GM23338 (cell line): ENCODE measurements at regions not wholly inside any gene's neighbourhood (a gene's known extent, or its start where the extent isn't known, plus 50 kb on each side); places are given as distances from the start of the nearest gene placed in this dataset.

Experiments
- ATAC-seq: fragments of 200-7000 bp; cut with Tn5 transposase; 3 replicates; pipeline ENCODE4 v1.9.1; 2020
- DNase-seq: peaks from one replicate; pipeline ENCODE4 v3.0.0-alpha.2; 2015; ENCODE audit warnings: low spot score
- H2AFZ ChIP-seq: fragments of 200-600 bp; sonication (generic); 2 replicates; pipeline ENCODE4 v1.8.0; 2016; ENCODE audit warnings: antibody characterized with exemption, mild to moderate bottlenecking, moderate library complexity
- H3F3A ChIP-seq: fragments of 200-600 bp; sonication (generic); replicated peaks from 2 replicates; pipeline ENCODE4 v1.8.0; 2017; ENCODE audit warnings: antibody characterized with exemption, mixed run types, low read depth
- H3K27ac ChIP-seq: fragments of 200-600 bp; sonication (generic); 2 replicates; pipeline ENCODE4 v1.6.1; 2016; ENCODE audit warnings: low read depth
- H3K27me3 ChIP-seq: fragments of 200-600 bp; sonication (generic); 2 replicates; pipeline ENCODE4 v1.8.0; 2016; ENCODE audit warnings: mild to moderate bottlenecking, mixed run types, moderate library complexity; ENCODE audit not compliant: insufficient read depth
- H3K36me3 ChIP-seq: fragments of 200-600 bp; sonication (generic); 2 replicates; pipeline ENCODE4 v1.8.0; 2016; ENCODE audit warnings: mild to moderate bottlenecking; ENCODE audit not compliant: insufficient read depth
- H3K4me1 ChIP-seq: fragments of 200-600 bp; sonication (generic); 2 replicates; pipeline ENCODE4 v1.8.0; 2016; ENCODE audit warnings: mild to moderate bottlenecking, moderate library complexity; ENCODE audit not compliant: insufficient read depth
- H3K4me2 ChIP-seq: fragments of 200-600 bp; sonication (generic); 2 replicates; pipeline ENCODE4 v1.7.1; 2017; ENCODE audit warnings: mixed run types
- H3K4me3 ChIP-seq: fragments of 200-600 bp; sonication (generic); 2 replicates; pipeline ENCODE4 v1.6.1; 2016; ENCODE audit warnings: mixed run types
- H3K79me2 ChIP-seq: fragments of 200-600 bp; sonication (generic); replicated peaks from 2 replicates; pipeline ENCODE4 v1.8.0; 2017; ENCODE audit warnings: mild to moderate bottlenecking; ENCODE audit not compliant: insufficient read depth
- H3K9me2 ChIP-seq: fragments of 200-600 bp; sonication (generic); 2 replicates; pipeline ENCODE4 v1.8.0; 2017; ENCODE audit not compliant: insufficient read depth
- H4K20me1 ChIP-seq: fragments of 200-600 bp; sonication (generic); replicated peaks from 2 replicates; pipeline ENCODE4 v1.8.0; 2017; ENCODE audit warnings: mild to moderate bottlenecking; ENCODE audit not compliant: insufficient read depth
- H3K27ac Mint-ChIP-seq: 2 replicates; pipeline ENCODE4 v1.8.0; 2020; ENCODE audit warnings: inconsistent platforms, mild to moderate bottlenecking, moderate library complexity, mixed read lengths
- H3K27me3 Mint-ChIP-seq: 3 replicates; pipeline ENCODE4 v1.8.0; 2022; ENCODE audit warnings: low read depth, mild to moderate bottlenecking, moderate library complexity, mixed read lengths, inconsistent platforms; ENCODE audit not compliant: insufficient read depth, poor library complexity
- H3K36me3 Mint-ChIP-seq: 3 replicates; pipeline ENCODE4 v1.8.0; 2021; ENCODE audit warnings: low read depth, mild to moderate bottlenecking, inconsistent platforms, moderate library complexity, mixed read lengths
- H3K4me1 Mint-ChIP-seq: 3 replicates; pipeline ENCODE4 v1.8.0; 2020; ENCODE audit warnings: mild to moderate bottlenecking, inconsistent platforms, mixed read lengths
- H3K4me3 Mint-ChIP-seq: 3 replicates; pipeline ENCODE4 v1.8.0; 2021; ENCODE audit warnings: moderate library complexity, mild to moderate bottlenecking, inconsistent platforms, mixed read lengths
- H3K9me3 Mint-ChIP-seq: 3 replicates; pipeline ENCODE4 v1.8.0; 2020; ENCODE audit warnings: moderate library complexity, mild to moderate bottlenecking, inconsistent platforms, mixed read lengths
- CTCF ChIP-seq, 2 experiments: fragments of 200-600 bp in 1 of 2; sonication (generic) in 1 of 2; conservative IDR thresholded peaks; 2 replicates each; pipeline versions ENCODE4 v1.5.1 to v1.6.1; 2016 to 2017; ENCODE audit warnings: antibody characterized with exemption in 2 of 2, low read depth in 2 of 2, mild to moderate bottlenecking in 2 of 2, moderate library complexity in 1 of 2
- EZH2 ChIP-seq: fragments of 200-600 bp; sonication (generic); IDR thresholded peaks from one replicate; pipeline ENCODE4 v1.8.0; 2017; ENCODE audit warnings: antibody characterized with exemption, mild to moderate bottlenecking, low read depth; ENCODE audit not compliant: unreplicated experiment
- EZH2phosphoT487 ChIP-seq: fragments of 200-600 bp; sonication (generic); IDR thresholded peaks from one replicate; pipeline ENCODE4 v1.8.1; 2018; ENCODE audit warnings: antibody characterized with exemption; ENCODE audit not compliant: unreplicated experiment
- NANOG ChIP-seq: IDR thresholded peaks from 2 replicates; pipeline ENCODE4 v1.6.1; 2016; ENCODE audit warnings: antibody characterized with exemption, borderline replicate concordance
- STAT1 ChIP-seq: IDR thresholded peaks from one replicate; pipeline ENCODE4 v1.6.1; 2016; ENCODE audit warnings: antibody characterized with exemption; ENCODE audit not compliant: unreplicated experiment
- ZNF114 ChIP-seq: fragments of 250-450 bp; sonication (Bioruptor Pico); IDR thresholded peaks from 2 replicates; pipeline ENCODE4 v1.5.0; 2020; ENCODE audit warnings: mild to moderate bottlenecking, moderate library complexity
- ZNF462 ChIP-seq: fragments of 250-450 bp; sonication (Bioruptor Pico); IDR thresholded peaks from 2 replicates; pipeline ENCODE4 v1.5.0; 2020; ENCODE audit warnings: mild to moderate bottlenecking, moderate library complexity

- TF ChIP-seq ZNF462, result no peak
These were observed 69.1 kb upstream of the JUN start (continued) for GRCh38 chr1:58852731-58853485.

- Mint-ChIP-seq H3K4me3 (no peak overlapping the region), H3K9me3 (no peaks in the 10 kb centered on the region), H3K27me3 (peaks cover 2% of the 10 kb centered on the region), H3K4me1 (peaks cover 25% of the 10 kb centered on the region), H3K27ac (no peak overlapping the region), H3K36me3 (no peaks in the 10 kb centered on the region)
- peak overlapping the region; percentile 92; the same call in 1 of the 2 replicates for H2AFZ ChIP-seq
- H3K36me3 ChIP-seq, result no peaks in the 10 kb centered on the region
- H3K27me3 ChIP-seq, result no peaks in the 10 kb centered on the region
- H3K9me2 ChIP-seq, result peaks cover 8% of the 10 kb centered on the region; the same call in 1 of the 2 replicates
- H3F3A ChIP-seq, result no peaks in the 10 kb centered on the region
- H3K4me1 ChIP-seq, result peaks cover 23% of the 10 kb centered on the region
- no peaks in the 10 kb centered on the region for H3K79me2 ChIP-seq
- H3K27ac ChIP-seq, result no peak overlapping the region
- no peak overlapping the region for H3K4me3 ChIP-seq
- DNase-seq (no peak), ATAC-seq (no peak)
- no peak overlapping the region for H3K4me2 ChIP-seq
- no peaks in the 10 kb centered on the region for H4K20me1 ChIP-seq
- TF ChIP-seq ZNF114 (CRISPR knock-in tag), result no peak
- no peak for TF ChIP-seq ZNF462
- no peak for TF ChIP-seq CTCF (conservative IDR thresholded peaks at IDR 0.05; ENCODE audit: low read depth in 2 of 2)
- TF ChIP-seq STAT1, result no peak
- no peak for TF ChIP-seq EZH2
- no peak for TF ChIP-seq NANOG
- TF ChIP-seq EZH2phosphoT487, result no peak
These were observed 70.7 kb upstream of the JUN start for GRCh38 chr1:58854576-58854975.
